SK-N-SH (cell line): ENCODE measurements at regions not wholly inside any gene's neighbourhood (a gene's known extent, or its start where the extent isn't known, plus 50 kb on each side); places are given as distances from the start of the nearest gene placed in this dataset.
"Not testable (repeated sequence)": the region's sequence is repeated elsewhere in the genome, so short reads cannot be mapped to it uniquely, and the experiment has no call there.

ENCODE experiments used
- CHD2 ChIP-seq: fragments of 150-350 bp; IDR thresholded peaks from 2 replicates; pipeline ENCODE4 v1.6.1; 2018; ENCODE audit warnings: low read length; ENCODE audit not compliant: partially characterized antibody
- CTCF ChIP-seq: fragments of 200-600 bp; sonication (generic); IDR thresholded peaks from 2 replicates; pipeline ENCODE4 v1.6.1; 2017; ENCODE audit warnings: antibody characterized with exemption, mild to moderate bottlenecking, moderate library complexity
- GABPA ChIP-seq: IDR thresholded peaks from 2 replicates; pipeline ENCODE4 v1.4.0; 2012; ENCODE audit warnings: low read depth, mild to moderate bottlenecking
- JUND ChIP-seq: IDR thresholded peaks from 2 replicates; pipeline ENCODE4 v1.4.0; 2012
- MAX ChIP-seq: IDR thresholded peaks from 2 replicates; pipeline ENCODE4 v1.4.0; 2012; ENCODE audit warnings: low read depth
- POLR2AphosphoS5 ChIP-seq: IDR thresholded peaks from 2 replicates; pipeline ENCODE4 v1.6.1; 2012; ENCODE audit warnings: low read depth, low read length
- RFX5 ChIP-seq: IDR thresholded peaks from 2 replicates; pipeline ENCODE4 v1.6.1; 2012; ENCODE audit warnings: mild to moderate bottlenecking, improper control_type of control experiment, low read length
- SMC3 ChIP-seq: IDR thresholded peaks from 2 replicates; pipeline ENCODE4 v1.6.1; 2012; ENCODE audit warnings: low read depth, low read length, improper control_type of control experiment
- YY1 ChIP-seq: IDR thresholded peaks from 2 replicates; pipeline ENCODE4 v1.4.0; 2012; ENCODE audit warnings: low read depth, mild to moderate bottlenecking

- TF ChIP-seq MAX, YY1, CTCF, SMC3, CHD2, RFX5, POLR2AphosphoS5, JUND, GABPA: not testable (repeated sequence)
These were observed 195.2 kb upstream of the AFF2 start for GRCh38 chrX:148305214-148305613.
